ENCODE measurements at regions not wholly inside any gene's neighbourhood (a gene's known extent, or its start where the extent isn't known, plus 50 kb on each side); places are given as distances from the start of the nearest gene placed in this dataset.

DNA sequence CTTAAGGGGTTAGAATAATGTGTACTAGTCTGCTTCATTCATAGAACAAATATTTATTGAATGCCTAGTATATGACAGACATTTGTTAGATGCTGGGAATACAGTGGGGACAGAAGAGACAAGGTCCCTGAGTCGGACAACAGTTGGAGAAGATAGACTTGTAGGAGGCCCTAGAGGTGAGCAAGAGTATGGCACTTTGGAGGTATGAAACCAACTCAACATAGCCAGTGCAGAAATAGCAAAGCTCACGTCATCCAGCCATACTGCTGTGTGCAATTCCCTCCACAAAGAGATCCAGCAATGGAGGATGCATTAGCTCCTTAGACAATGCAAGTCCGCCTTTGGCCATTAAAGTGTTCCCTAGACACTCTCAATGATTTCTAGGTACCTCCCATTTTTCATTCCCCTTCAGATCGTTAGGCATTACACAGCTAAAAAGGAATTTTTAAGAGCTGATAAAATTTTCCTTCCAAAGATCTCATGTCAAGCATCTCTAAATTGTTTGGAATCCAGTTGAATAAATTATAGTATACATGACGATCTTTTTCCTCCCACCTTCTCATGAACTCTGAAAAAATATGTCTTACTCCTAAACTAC, 1949.6 kb upstream of the WWC1 start:
- DNase-seq = no peak

DNA sequence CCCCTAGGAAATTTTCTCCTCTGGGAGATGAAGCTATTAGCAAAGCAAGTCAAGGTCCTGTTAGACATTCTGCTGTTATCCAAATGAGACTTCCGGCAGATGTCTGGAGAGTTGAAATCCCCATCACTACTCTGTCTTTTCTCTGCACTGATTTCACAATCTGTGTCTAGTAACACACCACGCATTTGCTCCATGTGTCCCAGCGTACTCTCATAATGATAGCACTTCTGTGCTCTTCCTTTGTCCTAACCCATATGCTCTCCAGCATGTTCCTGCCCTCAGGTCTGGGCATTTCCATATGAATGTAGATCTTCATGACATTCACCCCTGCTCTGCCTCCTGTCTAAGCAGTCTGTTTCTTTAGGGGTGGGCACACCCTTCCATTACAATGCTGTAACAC, 1949.0 kb upstream of the WWC1 start:
- DNase-seq = no peak

GRCh38 chr5:166346726-166347374, 1944.6 kb upstream of the WWC1 start:
- peak; percentile 34 for DNase-seq

DNA sequence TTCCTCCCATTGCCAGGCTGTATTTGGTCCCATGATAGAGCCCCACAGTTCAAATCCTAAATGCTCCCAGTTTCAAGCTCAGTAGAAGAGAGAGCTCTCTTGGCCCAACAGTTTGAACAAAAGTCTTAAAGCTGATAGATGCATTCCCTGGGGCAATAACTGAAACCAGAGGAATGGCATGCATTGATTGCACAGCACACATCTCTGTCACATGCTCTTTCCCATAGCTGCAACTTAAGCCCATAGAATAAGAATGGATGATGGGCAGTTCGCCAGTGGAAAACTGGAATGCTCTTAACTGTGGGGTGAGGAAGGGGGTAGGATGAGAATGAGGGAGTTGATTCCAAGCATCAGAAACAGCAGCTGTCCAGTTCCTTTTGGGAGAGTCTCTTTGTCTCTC, 1942.4 kb upstream of the WWC1 start:
- no peak for DNase-seq

DNA sequence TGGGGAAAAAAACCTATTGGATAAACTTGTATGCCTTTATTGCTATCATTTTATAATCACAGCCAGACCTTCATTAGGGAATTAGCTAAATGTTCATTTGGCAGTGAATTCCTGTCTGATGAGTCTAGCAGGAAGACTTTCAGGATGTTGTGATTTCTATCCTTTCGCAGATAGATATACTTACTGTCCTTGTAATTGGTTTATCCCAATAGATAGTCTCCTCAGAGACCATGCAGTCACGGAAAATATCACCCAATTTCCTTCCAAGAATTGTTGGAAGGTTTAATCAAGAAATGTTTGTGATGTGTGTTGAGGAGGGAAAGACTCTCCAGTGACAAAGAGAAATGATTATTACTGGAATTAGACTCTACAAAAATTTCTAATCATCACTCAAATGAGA, 1937.9 kb upstream of the WWC1 start:
- no peak for DNase-seq

- no peak for DNase-seq
These were observed 1937.1 kb upstream of the WWC1 start for GRCh38 chr5:166354332-166354731.

GRCh38 chr5:166356096-166356495, 1935.3 kb upstream of the WWC1 start:
- no peak for DNase-seq

DNA sequence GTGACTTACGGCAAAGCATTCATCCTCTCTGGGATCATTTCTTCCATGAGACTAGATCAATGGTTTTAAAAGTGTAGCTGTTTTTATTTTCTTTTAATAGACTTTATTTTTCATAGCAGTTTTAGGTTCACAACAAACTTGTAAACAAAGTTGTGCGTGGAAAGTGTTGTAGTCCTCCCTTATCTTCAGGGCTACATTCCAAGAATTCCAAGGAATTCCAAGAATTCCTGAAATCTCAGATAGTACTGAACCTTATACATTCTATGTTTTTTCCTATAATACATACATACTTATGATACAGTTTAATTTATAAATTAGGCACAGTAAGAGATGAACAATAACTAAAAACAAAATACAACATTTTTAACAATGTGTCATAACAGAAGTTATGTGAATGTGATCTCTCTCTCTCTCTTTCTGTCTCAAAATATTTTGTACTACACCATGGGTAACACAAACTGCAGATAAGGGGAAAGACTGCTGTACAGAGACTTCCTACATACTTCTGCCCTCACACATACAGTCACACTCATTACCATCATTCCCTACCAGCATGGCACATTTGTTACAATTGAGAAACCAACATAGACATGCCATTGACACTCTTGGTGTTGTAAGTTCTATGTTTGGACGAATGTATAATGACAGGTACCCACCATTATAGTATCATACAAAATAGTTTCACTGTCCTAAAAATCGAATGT, 1933.2 kb upstream of the WWC1 start:
- no peak for DNase-seq

GRCh38 chr5:166363087-166363760, 1928.2 kb upstream of the WWC1 start:
- no peak for DNase-seq

DNA sequence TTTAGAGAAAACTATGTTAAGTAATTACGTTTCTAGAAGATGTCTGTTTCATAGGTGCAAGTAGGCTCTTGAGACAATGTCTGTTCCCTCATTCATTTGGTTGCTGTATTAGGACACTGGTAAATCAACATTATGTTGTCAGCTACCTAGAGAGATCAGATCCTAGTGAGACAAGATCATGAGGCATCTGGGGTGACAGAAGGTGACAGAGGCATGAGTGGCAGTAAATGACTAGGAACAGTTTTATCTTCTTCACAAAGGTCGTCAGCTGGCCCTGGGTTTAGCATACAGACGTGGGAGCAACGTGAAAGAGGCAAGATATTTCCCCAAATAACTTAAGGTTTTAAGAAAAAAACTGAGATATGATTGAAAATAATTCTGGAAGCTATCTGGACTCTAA, 1926.3 kb upstream of the WWC1 start:
- DNase-seq = no peak

- DNase-seq = no peak
These were observed 1924.1 kb upstream of the WWC1 start for GRCh38 chr5:166367391-166367790.

GRCh38 chr5:166369346-166369745, 1922.1 kb upstream of the WWC1 start:
- no peak for DNase-seq

- no peak for DNase-seq
These were observed 1921.6 kb upstream of the WWC1 start for GRCh38 chr5:166369807-166370206.

GRCh38 chr5:166370928-166371690, 1920.3 kb upstream of the WWC1 start:
- no peak for DNase-seq

DNA sequence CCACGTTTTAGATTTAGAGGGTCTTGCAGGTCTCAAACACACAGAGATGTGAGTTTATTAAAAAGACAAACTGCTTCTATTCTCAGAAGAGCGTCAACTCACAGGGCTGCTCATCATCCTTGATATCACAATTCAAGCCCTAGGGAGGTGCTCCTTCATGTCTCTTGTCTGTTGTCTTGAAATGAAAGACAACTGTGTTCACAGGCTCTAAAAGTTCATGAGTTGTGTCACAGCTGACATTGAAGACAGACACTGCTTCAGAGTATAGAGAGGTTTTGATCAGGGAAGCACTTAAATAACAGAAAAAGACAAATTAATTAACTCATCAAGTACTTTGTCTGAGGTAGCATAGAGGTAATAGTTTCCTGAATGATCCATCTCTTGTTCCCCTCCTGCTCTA, 1917.6 kb upstream of the WWC1 start:
- no peak for DNase-seq

DNA sequence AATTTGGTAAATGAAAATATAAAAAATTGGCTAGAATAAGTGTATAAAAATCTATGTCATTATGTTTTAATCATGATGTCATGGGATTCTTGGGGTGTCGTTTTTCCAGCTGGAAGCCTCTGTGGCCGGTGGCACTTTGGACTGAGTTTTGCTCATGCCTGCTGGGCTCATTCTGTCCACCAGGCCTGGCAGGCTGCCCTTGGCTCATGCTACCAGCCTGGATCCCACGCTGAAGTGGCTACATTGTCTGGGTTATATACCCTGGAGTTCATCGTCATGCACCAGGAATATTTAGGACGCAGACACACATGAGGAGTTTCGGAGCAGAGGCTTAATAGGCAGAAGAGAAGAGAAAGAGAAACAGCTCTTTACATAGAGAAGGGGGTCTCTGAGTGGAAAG, 1913.7 kb upstream of the WWC1 start:
- no peak for DNase-seq

DNA sequence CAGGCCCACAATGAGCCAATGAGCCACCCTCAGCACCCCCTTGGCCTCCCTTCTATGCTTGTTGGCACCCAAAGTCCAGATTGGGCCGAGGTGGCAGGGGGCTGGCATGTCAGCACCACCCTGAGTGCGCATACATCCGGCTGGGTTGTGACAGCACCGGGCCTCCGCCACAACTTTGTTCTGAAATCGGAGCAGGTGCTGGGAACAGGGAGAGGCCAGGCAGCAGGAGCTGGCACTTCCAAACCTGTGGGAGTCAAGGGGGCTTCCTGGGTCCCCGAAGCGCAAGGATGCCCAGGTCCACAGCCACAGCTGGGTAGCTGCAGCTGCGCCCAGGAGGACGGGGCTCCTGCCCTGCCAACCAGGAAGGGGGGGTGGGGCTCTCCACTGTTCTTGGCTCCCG, 1911.9 kb upstream of the WWC1 start:
- DNase-seq = no peak

DNA sequence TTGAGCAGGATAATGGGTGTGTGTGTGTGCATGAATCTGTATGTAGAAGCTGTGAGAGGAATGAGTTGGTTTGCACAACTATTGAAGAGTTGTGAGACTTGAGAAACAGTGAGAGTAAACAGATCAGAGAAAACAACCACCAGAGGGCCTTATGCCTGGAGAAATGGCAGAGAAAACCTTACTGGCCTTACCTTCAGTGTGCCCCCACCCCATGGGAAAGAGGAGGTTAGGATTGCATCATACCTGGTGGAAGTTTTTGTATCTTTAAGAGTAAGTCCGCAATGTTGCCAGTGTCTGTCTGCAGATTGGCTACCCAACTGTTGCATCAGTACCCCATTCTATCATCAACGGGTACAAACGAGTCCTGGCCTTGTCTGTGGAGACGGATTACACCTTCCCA, 1909.4 kb upstream of the WWC1 start:
- no peak for DNase-seq

DNA sequence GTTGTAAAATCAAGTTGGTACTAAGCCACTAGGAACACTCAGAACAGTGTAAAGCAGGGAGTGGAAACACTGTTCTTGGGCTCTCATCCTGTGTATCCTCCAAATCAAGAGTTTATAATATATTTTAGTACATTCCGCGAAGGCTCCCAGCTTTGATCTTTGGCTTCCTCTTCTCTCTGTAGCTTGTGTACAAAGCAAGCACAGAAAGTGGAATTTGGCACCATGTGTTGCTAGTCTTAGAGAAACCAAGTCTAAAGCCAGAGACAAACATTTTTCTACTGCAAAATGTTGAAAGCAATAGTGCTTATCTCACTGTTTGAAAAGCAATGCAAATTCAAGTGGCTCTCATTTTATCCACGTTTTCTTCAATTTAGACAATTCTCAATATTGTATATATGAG, 1893.3 kb upstream of the WWC1 start:
- DNase-seq = no peak

- no peak for DNase-seq
These were observed 1891.7 kb upstream of the WWC1 start for GRCh38 chr5:166399781-166400180.

DNA sequence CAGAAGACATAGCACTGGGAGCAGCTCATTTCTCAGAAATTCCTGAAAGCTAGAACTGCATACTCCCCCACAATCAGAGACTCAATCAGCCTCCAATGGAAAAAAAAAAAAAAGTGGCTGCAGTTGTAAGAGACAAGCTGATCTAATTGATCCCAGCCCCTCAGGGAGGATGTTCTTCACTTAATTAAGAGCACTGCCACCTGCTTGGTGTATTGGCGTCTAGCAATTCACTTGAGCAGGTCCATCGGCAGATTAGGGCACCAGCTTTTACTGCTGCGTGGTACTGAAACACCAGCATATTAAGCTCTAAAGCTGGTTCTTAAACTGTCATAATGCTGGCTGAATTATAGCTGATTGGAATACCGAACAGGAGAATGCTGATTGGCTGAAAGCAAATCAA, 1890.1 kb upstream of the WWC1 start:
- peak; percentile 1 for DNase-seq

DNA sequence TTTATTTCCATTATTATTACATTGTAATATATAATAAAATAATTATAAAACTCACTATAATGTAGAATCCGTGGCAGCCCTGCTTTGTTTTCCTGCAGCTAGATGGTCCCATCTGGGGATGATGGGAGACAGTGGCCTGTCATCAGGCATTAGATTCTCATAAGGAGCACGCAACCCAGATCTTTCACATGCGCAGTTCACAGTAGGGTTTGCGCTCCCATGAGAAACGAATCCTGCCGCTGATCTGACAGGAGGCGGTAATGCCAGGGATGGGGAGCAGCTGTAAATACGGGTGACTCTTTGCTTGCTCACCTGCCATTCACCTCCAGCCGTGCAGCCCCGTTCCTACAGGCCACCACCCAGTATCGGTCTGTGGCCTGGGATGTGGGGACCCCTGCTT, 1879.3 kb upstream of the WWC1 start:
- DNase-seq = no peak

- no peak for DNase-seq
These were observed 1864.2 kb upstream of the WWC1 start for GRCh38 chr5:166427211-166427610.

All from right kidney (tissue), 1 donor.